ENCODE measurements at regions not wholly inside any gene's neighbourhood (a gene's known extent, or its start where the extent isn't known, plus 50 kb on each side); places are given as distances from the start of the nearest gene placed in this dataset.

- no peak for TF ChIP-seq CTCF (IDR thresholded peaks at IDR 0.05)
- no peak for TF ChIP-seq EP300 (IDR thresholded peaks at IDR 0.05)
- no peak for TF ChIP-seq POLR2A (IDR thresholded peaks at IDR 0.05)
Observed at GRCh38 chr9:135240871-135241311, 153.4 kb downstream of the OLFM1 start.
